Mesenchymal stem cell (in vitro differentiated cells and primary cell): ENCODE measurements at regions not wholly inside any gene's neighbourhood (a gene's known extent, or its start where the extent isn't known, plus 50 kb on each side); places are given as distances from the start of the nearest gene placed in this dataset.

Experiments
- DNase-seq: peaks from one replicate; pipeline ENCODE4 v3.0.0-alpha.2; 2013
- H2AFZ ChIP-seq: one replicate; pipeline ENCODE4 v1.6.1; 2013; ENCODE audit warnings: low read depth, mild to moderate bottlenecking, control low read depth, inconsistent platforms, low read length, moderate library complexity
- H2AK5ac ChIP-seq: 2 replicates; pipeline ENCODE4 v1.6.1; 2013; ENCODE audit warnings: low read length, moderate library complexity, mild to moderate bottlenecking, inconsistent platforms; ENCODE audit not compliant: severe bottlenecking
- H2BK120ac ChIP-seq: one replicate; pipeline ENCODE4 v1.6.1; 2013; ENCODE audit warnings: low read depth, mild to moderate bottlenecking, inconsistent platforms, low read length, moderate library complexity
- H2BK12ac ChIP-seq, 2 experiments: one replicate each; pipeline ENCODE4 v1.6.1; 2013; ENCODE audit warnings: inconsistent platforms in 2 of 2, low read length in 2 of 2, mild to moderate bottlenecking in 2 of 2, moderate library complexity in 2 of 2, control low read depth in 1 of 2
- H2BK15ac ChIP-seq: one replicate; pipeline ENCODE4 v1.6.1; 2013; ENCODE audit warnings: mild to moderate bottlenecking, low read depth, inconsistent platforms; ENCODE audit not compliant: poor library complexity, severe bottlenecking
- H2BK5ac ChIP-seq: 2 replicates; pipeline ENCODE4 v1.6.1; 2013; ENCODE audit warnings: low read depth, mild to moderate bottlenecking, low read length, control low read depth, inconsistent platforms; ENCODE audit not compliant: poor library complexity, severe bottlenecking
- H3K14ac ChIP-seq, 2 experiments: one replicate each; pipeline ENCODE4 v1.6.1; 2013; ENCODE audit warnings: inconsistent platforms in 2 of 2, low read length in 2 of 2, control low read depth in 1 of 2, mild to moderate bottlenecking in 1 of 2, moderate library complexity in 1 of 2
- H3K18ac ChIP-seq, 2 experiments: one replicate each; pipeline ENCODE4 v1.6.1; 2013; ENCODE audit warnings: inconsistent platforms in 2 of 2, low read length in 2 of 2, control low read depth in 1 of 2, low read depth in 1 of 2, mild to moderate bottlenecking in 1 of 2
- H3K23ac ChIP-seq, 2 experiments: one replicate each; pipeline ENCODE4 v1.6.1; 2013; ENCODE audit warnings: inconsistent platforms in 2 of 2, low read length in 2 of 2, mild to moderate bottlenecking in 2 of 2, moderate library complexity in 2 of 2, control low read depth in 1 of 2
- H3K27ac ChIP-seq: 2 replicates; pipeline ENCODE4 v1.5.1; 2013; ENCODE audit warnings: mild to moderate bottlenecking, moderate library complexity, low read length, control low read depth, inconsistent platforms; ENCODE audit not compliant: poor library complexity, severe bottlenecking
- H3K27me3 ChIP-seq, 2 experiments: 2 replicates each; pipeline versions ENCODE4 v1.6.1 to v1.7.0; 2013; ENCODE audit warnings: low read length in 2 of 2, mild to moderate bottlenecking in 2 of 2, moderate library complexity in 2 of 2, control low read depth in 1 of 2, inconsistent platforms in 1 of 2; ENCODE audit not compliant: control insufficient read depth in 1 of 2, insufficient read depth in 1 of 2
- H3K36me3 ChIP-seq, 2 experiments: 2 replicates each; pipeline versions ENCODE4 v1.6.1 to v1.7.0; 2013; ENCODE audit warnings: low read length in 2 of 2, control low read depth in 1 of 2, inconsistent platforms in 1 of 2, low read depth in 1 of 2, mild to moderate bottlenecking in 1 of 2; ENCODE audit not compliant: insufficient read depth in 2 of 2, control insufficient read depth in 1 of 2
- H3K4ac ChIP-seq, 2 experiments: one replicate each; pipeline ENCODE4 v1.6.1; 2013; ENCODE audit warnings: inconsistent platforms in 2 of 2, low read length in 2 of 2, mild to moderate bottlenecking in 2 of 2, moderate library complexity in 2 of 2, control low read depth in 1 of 2, low read depth in 1 of 2
- H3K4me1 ChIP-seq: 2 replicates; pipeline ENCODE4 v1.6.1; 2013; ENCODE audit warnings: low read depth, low read length, control low read depth; ENCODE audit not compliant: control insufficient read depth, insufficient read depth
- H3K4me2 ChIP-seq: 2 replicates; pipeline ENCODE4 v1.6.1; 2013; ENCODE audit warnings: low read length, mild to moderate bottlenecking, inconsistent platforms; ENCODE audit not compliant: poor library complexity, severe bottlenecking
- H3K4me3 ChIP-seq, 2 experiments: 2 replicates each; pipeline versions ENCODE4 v1.5.1 to v1.7.0; 2013; ENCODE audit warnings: low read length in 2 of 2, mild to moderate bottlenecking in 2 of 2, control low read depth in 1 of 2, low read depth in 1 of 2; ENCODE audit not compliant: insufficient read depth in 1 of 2
- H3K79me1 ChIP-seq: replicated peaks from 2 replicates; pipeline ENCODE4 v1.6.1; 2013; ENCODE audit warnings: mild to moderate bottlenecking, control low read depth, low read length, inconsistent platforms; ENCODE audit not compliant: poor library complexity, severe bottlenecking
- H3K9ac ChIP-seq: 2 replicates; pipeline ENCODE4 v1.7.0; 2013; ENCODE audit warnings: mild to moderate bottlenecking, low read length, moderate library complexity
- H3K9me3 ChIP-seq: 2 replicates; pipeline ENCODE4 v1.7.0; 2013; ENCODE audit warnings: mild to moderate bottlenecking, low read length; ENCODE audit not compliant: control insufficient read depth
- H4K8ac ChIP-seq: one replicate; pipeline ENCODE4 v1.6.1; 2013; ENCODE audit warnings: inconsistent platforms, mild to moderate bottlenecking, low read length, moderate library complexity
- H4K91ac ChIP-seq: one replicate; pipeline ENCODE4 v1.6.1; 2013; ENCODE audit warnings: mild to moderate bottlenecking, low read length, inconsistent platforms
- WGBS: methylation state at CpG from one replicate; pipeline ENCODE4 v1.1.7; 2013; ENCODE audit warnings: mixed read lengths; 5-methylcytosine and 5-hydroxymethylcytosine counted together

- Histone ChIP-seq H3K27me3 (no peaks in the 10 kb centered on the region), H3K79me1 (no peaks in the 10 kb centered on the region), H3K4me3 (no peak overlapping the region), H3K18ac (no peak overlapping the region), H3K27ac (no peak overlapping the region), H2AFZ (no peak overlapping the region), H3K4me1 (peaks cover 2% of the 10 kb centered on the region), H4K91ac (no peak overlapping the region), H3K14ac (no peak overlapping the region), H2BK12ac (no peak overlapping the region), H3K4me2 (no peak overlapping the region), H3K9me3 (no peaks in the 10 kb centered on the region), H2AK5ac (no peak overlapping the region), H3K9ac (no peak overlapping the region), H3K4ac (no peak overlapping the region), H3K36me3 (no peaks in the 10 kb centered on the region), H2BK15ac (no peak overlapping the region), H3K23ac (no peak overlapping the region), H2BK5ac (no peak overlapping the region), H2BK120ac (peak overlapping the region; percentile 2), H4K8ac (peak overlapping the region; percentile 69)
- no peak for DNase-seq
Observed at GRCh38 chr2:55986700-55987440, 63.3 kb upstream of the EFEMP1 start.

GRCh38 chr2:55989405-55989804, 65.8 kb upstream of the EFEMP1 start:
- Histone ChIP-seq H4K8ac (no peak overlapping the region), H3K18ac (peak overlapping the region; percentile 43 to 49), H3K27me3 (no peaks in the 10 kb centered on the region), H3K9ac (no peak overlapping the region), H3K4me1 (peaks cover 2% of the 10 kb centered on the region), H2BK120ac (no peak overlapping the region), H2BK12ac (peak overlapping the region; percentile 82 to 95), H3K36me3 (no peaks in the 10 kb centered on the region), H2AFZ (no peak overlapping the region), H2BK15ac (no peak overlapping the region), H3K4me3 (no peak overlapping the region), H3K79me1 (no peaks in the 10 kb centered on the region), H4K91ac (peak overlapping the region; percentile 46), H2BK5ac (no peak overlapping the region), H3K4ac (no peak overlapping the region), H3K4me2 (no peak overlapping the region), H3K9me3 (no peaks in the 10 kb centered on the region), H3K23ac (no peak overlapping the region), H2AK5ac (no peak overlapping the region), H3K14ac (no peak overlapping the region), H3K27ac (no peak overlapping the region)
- WGBS = 98% methylated on average over 7 of the region's 7 CpGs
- no peak for DNase-seq

- Histone ChIP-seq H2BK5ac (no peak overlapping the region), H2BK15ac (no peak overlapping the region), H3K27ac (peak overlapping the region; percentile 64), H3K23ac (no peak overlapping the region), H3K18ac (peak overlapping the region in 1 of 2 experiments; percentile 21), H3K36me3 (no peaks in the 10 kb centered on the region), H3K9me3 (no peaks in the 10 kb centered on the region), H2BK120ac (no peak overlapping the region), H3K4me1 (no peaks in the 10 kb centered on the region), H3K4ac (no peak overlapping the region), H2BK12ac (no peak overlapping the region), H3K14ac (no peak overlapping the region), H3K4me3 (no peak overlapping the region), H4K91ac (no peak overlapping the region), H3K9ac (no peak overlapping the region), H3K27me3 (no peaks in the 10 kb centered on the region), H3K79me1 (no peaks in the 10 kb centered on the region), H4K8ac (no peak overlapping the region), H2AFZ (no peak overlapping the region), H2AK5ac (no peak overlapping the region), H3K4me2 (no peak overlapping the region)
- peak; percentile 97 for DNase-seq
- WGBS = 0% methylated on average over 4 of the region's 4 CpGs
Observed at GRCh38 chr2:55992455-55992854, 68.9 kb upstream of the EFEMP1 start.

- no peak overlapping the region for H4K8ac ChIP-seq
- no peak overlapping the region for H2BK5ac ChIP-seq
- peak overlapping the region; percentile 89 for H4K91ac ChIP-seq
- no peak overlapping the region for H2AFZ ChIP-seq
- peak overlapping the region in 1 of 2 experiments; percentile 91 for H3K4ac ChIP-seq
- no peak overlapping the region for H3K4me3 ChIP-seq
- no peak overlapping the region for H3K23ac ChIP-seq
- H3K9ac ChIP-seq = no peak overlapping the region
- H2BK12ac ChIP-seq = peak overlapping the region; percentile 84 to 85
- no peak overlapping the region for H3K14ac ChIP-seq
- no peaks in the 10 kb centered on the region for H3K4me1 ChIP-seq
- no peak overlapping the region for H3K27ac ChIP-seq
- H3K9me3 ChIP-seq = no peaks in the 10 kb centered on the region
- no peaks in the 10 kb centered on the region for H3K27me3 ChIP-seq
- WGBS = 95% methylated on average over 4 of the region's 4 CpGs
- peak overlapping the region; percentile 60 to 73 for H3K18ac ChIP-seq
- no peak for DNase-seq
- peak overlapping the region; percentile 15 for H2BK120ac ChIP-seq
- H3K79me1 ChIP-seq = no peaks in the 10 kb centered on the region
- peak overlapping the region; percentile 48 for H2AK5ac ChIP-seq
- H3K36me3 ChIP-seq = no peaks in the 10 kb centered on the region
- no peak overlapping the region for H2BK15ac ChIP-seq
- H3K4me2 ChIP-seq = no peak overlapping the region
Observed at GRCh38 chr2:55993685-55994084, 70.1 kb upstream of the EFEMP1 start.
